T47D (cell line): ENCODE measurements at regions not wholly inside any gene's neighbourhood (a gene's known extent, or its start where the extent isn't known, plus 50 kb on each side); places are given as distances from the start of the nearest gene placed in this dataset.
"Not testable (repeated sequence)": the region's sequence is repeated elsewhere in the genome, so short reads cannot be mapped to it uniquely, and the experiment has no call there.

ENCODE experiments used
- DNase-seq, 2 experiments: peaks; one replicate each; pipeline versions ENCODE4 v3.0.0 to v3.0.0-alpha.2; 2011 to 2012; ENCODE audit warnings: low read depth in 1 of 2, low spot score in 1 of 2
- in situ Hi-C: cut with HindIII; loops from 2 replicates; pipeline ENCODE4 v1.10.0; 2016; ENCODE audit warnings: low sequenced_read_pairs, low pct_unique_long_range_greater_than_20kb

DNA sequence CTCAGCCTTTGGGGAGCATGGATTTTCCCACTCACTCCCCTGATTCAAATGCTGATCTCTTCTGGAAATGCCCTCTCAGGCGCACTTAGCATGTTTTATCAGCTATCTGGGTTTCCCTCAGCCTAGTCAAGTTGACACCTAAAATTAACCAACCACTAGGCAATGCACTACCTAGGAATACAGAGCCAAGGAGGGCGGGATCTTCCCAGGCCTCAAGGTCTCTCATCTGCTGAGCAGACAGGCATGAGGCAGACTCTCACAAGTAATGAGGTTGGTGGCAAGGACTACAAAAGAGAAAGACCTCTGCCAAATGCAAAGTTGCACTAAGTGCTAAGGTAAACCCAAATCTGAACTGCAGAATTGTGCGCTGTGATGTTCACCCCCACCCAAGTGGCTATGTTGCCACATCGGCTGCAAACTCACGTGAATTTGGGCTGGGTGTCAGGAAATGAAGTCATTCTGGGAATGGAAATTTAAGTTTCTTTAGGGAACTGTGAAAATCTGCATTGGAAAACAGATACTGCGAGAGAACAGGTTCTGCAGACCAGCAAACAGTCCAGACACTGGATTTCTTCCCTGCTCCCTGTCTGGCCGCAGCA is 332.9 kb downstream of the CACNA1B start:
- DNase-seq, in situ Hi-C loops: not testable (repeated sequence)

DNA sequence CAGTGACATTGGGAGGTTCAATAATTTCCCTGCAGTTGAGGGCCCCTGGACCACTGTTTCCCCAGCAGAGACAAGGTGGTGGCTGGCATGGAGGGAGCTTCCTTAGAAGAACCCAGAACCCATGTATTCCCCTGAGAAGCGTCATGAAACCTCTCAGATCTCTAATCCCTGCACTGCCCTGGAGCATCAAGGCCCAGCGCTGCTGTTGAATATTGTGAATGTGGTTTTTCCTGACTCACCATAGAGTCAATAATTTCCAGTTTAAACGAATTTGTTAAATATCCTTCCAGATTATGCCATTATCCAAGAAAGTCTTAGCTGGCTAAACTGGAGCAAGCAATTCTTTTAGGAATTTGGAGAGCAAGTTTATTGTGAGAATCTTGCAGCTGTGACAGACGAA is 333.5 kb downstream of the CACNA1B start:
- DNase-seq, in situ Hi-C loops: not testable (repeated sequence)

DNA sequence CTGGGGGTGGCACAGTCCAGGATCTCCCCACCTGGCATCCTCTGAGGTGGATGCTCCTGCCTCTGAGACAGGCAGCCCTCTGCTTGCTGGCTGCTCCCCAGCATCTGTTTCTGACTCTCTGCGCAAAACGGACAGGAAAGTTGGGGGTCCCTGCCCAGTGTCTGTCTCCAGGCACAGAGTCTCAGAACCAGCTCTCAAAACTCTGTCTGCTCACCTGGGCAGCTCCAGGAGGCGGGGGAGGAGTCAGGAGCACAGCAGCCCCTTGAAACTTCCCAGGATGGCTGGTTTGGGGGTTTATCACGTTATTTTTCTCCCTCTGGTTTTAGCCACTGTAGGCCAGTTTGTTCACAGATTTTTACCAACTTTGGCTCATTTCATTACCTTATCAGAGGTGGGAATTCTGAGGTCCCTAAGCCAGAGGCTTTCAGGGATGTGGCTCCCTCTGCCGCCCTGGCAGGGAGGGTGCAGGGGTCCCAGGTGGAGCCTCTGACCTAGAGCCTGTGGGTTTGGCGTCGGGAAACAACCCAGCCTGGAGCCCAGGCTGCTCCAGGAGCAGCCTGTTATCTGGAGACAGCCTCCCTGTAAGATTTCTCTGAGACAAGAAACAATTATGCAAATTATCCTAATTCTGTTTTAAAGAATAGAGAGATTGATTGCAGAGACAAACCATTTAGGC is 334.1 kb downstream of the CACNA1B start:
- in situ Hi-C loops, result not testable (repeated sequence)
- DNase-seq, result peak in 1 of 2 experiments; percentile 40

GRCh38 chr9:138212811-138213210 is 335.2 kb downstream of the CACNA1B start:
- DNase-seq, in situ Hi-C loops: not testable (repeated sequence)

DNA sequence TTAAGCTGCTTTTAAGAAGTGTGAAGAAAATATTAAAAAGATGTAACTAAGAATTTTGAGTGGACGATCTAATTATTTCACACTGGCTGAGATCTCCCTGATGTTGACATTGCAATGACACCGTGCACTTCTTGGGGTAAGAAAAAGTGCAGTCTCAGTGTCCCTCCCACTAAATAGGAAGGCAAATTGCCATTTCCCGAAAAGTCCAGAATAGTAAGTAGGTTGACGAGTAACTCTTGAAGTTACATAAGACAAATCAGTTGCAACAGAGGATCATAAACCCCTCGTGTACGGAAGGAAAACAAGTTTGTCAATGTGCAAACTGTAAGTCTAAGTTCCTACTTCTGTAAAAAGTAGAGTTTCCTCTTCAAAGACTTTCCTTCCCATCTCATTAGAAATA is 336.2 kb downstream of the CACNA1B start:
- DNase-seq, in situ Hi-C loops: not testable (repeated sequence)

- DNase-seq, in situ Hi-C loops: not testable (repeated sequence)
Observed at GRCh38 chr9:138214548-138214947, 337.0 kb downstream of the CACNA1B start.

- DNase-seq, in situ Hi-C loops: not testable (repeated sequence)
Observed at GRCh38 chr9:138215588-138215987, 338.0 kb downstream of the CACNA1B start.

GRCh38 chr9:138216817-138217216 is 339.2 kb downstream of the CACNA1B start:
- in situ Hi-C loops, DNase-seq: not testable (repeated sequence)

DNA sequence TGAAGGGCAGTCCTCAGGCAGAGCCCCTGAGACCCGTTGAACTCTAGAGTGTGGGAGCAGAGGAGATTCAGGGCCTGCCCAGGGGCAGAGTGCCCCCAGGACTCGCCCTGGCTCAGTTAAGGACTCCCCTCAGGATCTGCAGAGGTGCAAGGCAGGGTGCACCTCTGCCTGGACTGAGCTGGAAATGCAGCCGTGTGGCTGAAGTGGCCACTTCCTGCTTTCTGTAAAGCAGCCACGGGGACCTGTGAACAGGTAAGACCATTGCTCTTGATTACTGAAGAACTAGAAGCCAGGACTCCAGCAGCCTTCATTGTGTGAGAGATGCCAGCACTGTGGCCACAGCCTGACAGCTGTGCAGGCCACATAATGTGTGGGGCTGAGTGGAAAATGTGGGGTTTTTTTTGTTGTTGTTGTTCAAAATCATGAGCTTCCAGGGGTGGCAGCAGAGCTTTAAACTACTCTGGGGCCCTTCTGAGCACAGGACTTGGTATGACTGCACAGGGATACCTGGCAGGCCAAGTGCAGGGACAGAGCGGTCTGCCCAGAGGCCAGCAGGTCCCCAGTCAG is 339.8 kb downstream of the CACNA1B start:
- DNase-seq, in situ Hi-C loops: not testable (repeated sequence)

- in situ Hi-C loops, DNase-seq: not testable (repeated sequence)
Observed at GRCh38 chr9:138219249-138219648, 341.7 kb downstream of the CACNA1B start.

GRCh38 chr9:138221446-138222054 is 344.0 kb downstream of the CACNA1B start:
- in situ Hi-C loops, DNase-seq: not testable (repeated sequence)

- in situ Hi-C loops, DNase-seq: not testable (repeated sequence)
Observed at GRCh38 chr9:138237099-138237498, 359.5 kb downstream of the CACNA1B start.

DNA sequence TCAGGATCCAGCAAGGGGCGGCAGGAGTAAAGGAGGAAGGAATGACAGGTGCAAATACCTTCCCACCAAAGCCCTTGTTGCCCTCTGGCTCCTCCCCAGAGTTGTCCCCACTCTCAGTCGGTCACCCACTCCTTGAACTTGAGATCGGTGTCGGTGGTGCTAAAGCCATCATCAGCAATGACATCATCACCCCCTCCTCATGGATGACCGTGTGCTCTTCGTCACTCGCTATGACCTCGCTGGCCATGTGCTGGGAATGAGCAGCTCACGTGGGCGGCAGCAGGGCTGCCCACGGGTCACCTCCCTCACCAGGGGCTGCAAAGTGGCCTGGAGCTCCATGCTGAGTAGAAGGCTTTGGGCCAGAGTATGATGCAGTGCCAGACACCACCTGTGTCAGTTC is 405.3 kb downstream of the CACNA1B start:
- DNase-seq, in situ Hi-C loops: not testable (repeated sequence)
